Spleen (tissue), 7 donors: ENCODE measurements at regions not wholly inside any gene's neighbourhood (a gene's known extent, or its start where the extent isn't known, plus 50 kb on each side); places are given as distances from the start of the nearest gene placed in this dataset.

Experiments
- CTCF ChIP-seq, 11 experiments: fragments of 200-600 bp in 7 of 11; fragments of 450-650 bp in 4 of 11; sonication (generic) in 4 of 11; IDR thresholded peaks in 8 of 11; conservative IDR thresholded peaks in 3 of 11; 1 replicate in 7 of 11; 2 replicates in 4 of 11; pipeline versions ENCODE4 v1.4.0 to v1.8.0; 2016 to 2021; ENCODE audit warnings: antibody characterized with exemption in 11 of 11, inconsistent platforms in 4 of 11, mild to moderate bottlenecking in 1 of 11
- POLR2A ChIP-seq, 3 donors: fragments of 450-650 bp; IDR thresholded peaks; one replicate each; pipeline ENCODE4 v1.5.1; 2017; ENCODE audit warnings: antibody characterized with exemption in 3 of 3, mild to moderate bottlenecking in 1 of 3
- POLR2AphosphoS5 ChIP-seq, 3 donors: sonication (generic); formaldehyde crosslinking; IDR thresholded peaks; one replicate each; pipeline ENCODE4 v1.5.1; 2017; ENCODE audit warnings: antibody characterized with exemption in 3 of 3
- donor health status: DM: no; HTN: no; CAD: no; lungs with moderate emphysema.
- donor health status: DM: no; HTN: no; CAD: no.
- donor health status: DM: no; HTN: no; CAD: no.

- TF ChIP-seq POLR2A (IDR thresholded peaks at IDR 0.05) (no peak), POLR2AphosphoS5 (IDR thresholded peaks at IDR 0.05) (no peak), CTCF (IDR thresholded peaks at IDR 0.05 in 8 of 11, conservative IDR thresholded peaks at IDR 0.05 in 3 of 11) (no peak)
Measured at GRCh38 chr4:143085659-143086058, 99.1 kb upstream of the USP38 start.
